ENCODE measurements at regions not wholly inside any gene's neighbourhood (a gene's known extent, or its start where the extent isn't known, plus 50 kb on each side); places are given as distances from the start of the nearest gene placed in this dataset.

GRCh38 chr15:93252780-93253179, 163.8 kb upstream of the RGMA start:
- TF ChIP-seq POLR2A (IDR thresholded peaks at IDR 0.05; ENCODE audit: control extremely low read depth in 1 of 2, low read depth in 2 of 2, low read length in 2 of 2) (no peak), CTCF (IDR thresholded peaks at IDR 0.05; ENCODE audit: control extremely low read depth in 1 of 3, insufficient read depth in 1 of 3, low read depth in 1 of 3, low read length in 3 of 3) (no peak), USF2 (IDR thresholded peaks at IDR 0.05; ENCODE audit: low read length) (no peak), HDAC2 (IDR thresholded peaks at IDR 0.05; ENCODE audit: borderline replicate concordance in 1 of 2, low read depth in 2 of 2, low read length in 2 of 2) (no peak), CBX5 (IDR thresholded peaks at IDR 0.05; ENCODE audit: low read depth, low read length) (no peak), NRF1 (IDR thresholded peaks at IDR 0.05; ENCODE audit: low read depth, low read length) (no peak), RFX5 (IDR thresholded peaks at IDR 0.05; ENCODE audit: borderline replicate concordance, low read depth, low read length) (no peak), ZNF274 (IDR thresholded peaks at IDR 0.05; ENCODE audit: borderline replicate concordance, extremely low read depth, low read length) (no peak)

Data from H1 (cell line).